Testis (tissue), 2 donors: ENCODE measurements at regions not wholly inside any gene's neighbourhood (a gene's known extent, or its start where the extent isn't known, plus 50 kb on each side); places are given as distances from the start of the nearest gene placed in this dataset.

ENCODE experiments used
- POLR2A ChIP-seq: fragments of 450-650 bp; IDR thresholded peaks from one replicate; pipeline ENCODE4 v1.6.1; 2017; ENCODE audit warnings: antibody characterized with exemption, mild to moderate bottlenecking, moderate library complexity
- TF ChIP-seq, protein P1 (sequence below), 3 experiments: fragments of 450-650 bp in 2 of 3; fragments of 200-600 bp in 1 of 3; sonication (generic) in 1 of 3; IDR thresholded peaks; one replicate each; pipeline ENCODE4 v1.5.1; 2016 to 2019; ENCODE audit warnings: antibody characterized with exemption in 3 of 3, mild to moderate bottlenecking in 2 of 3, moderate library complexity in 1 of 3

DNA sequence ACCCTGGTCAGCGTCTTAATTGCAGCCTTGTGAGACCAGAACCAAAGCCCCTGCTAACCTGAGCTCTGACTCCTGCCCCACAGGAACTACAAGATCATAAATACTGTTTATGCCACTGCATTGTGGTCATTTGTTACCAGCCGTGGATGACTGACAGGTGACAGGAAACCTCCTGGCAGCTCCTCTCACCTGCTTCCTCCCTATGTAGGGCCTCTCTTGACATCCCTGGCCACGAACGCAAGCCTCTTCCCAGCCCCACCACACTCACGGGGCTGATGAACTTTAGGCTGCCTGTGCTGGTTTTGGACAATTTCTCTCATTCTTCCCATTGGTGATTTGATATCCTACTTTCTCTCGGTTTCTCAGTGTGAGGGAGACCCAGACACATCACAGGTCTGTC is 357.2 kb upstream of the MYT1L start:
- TF ChIP-seq, protein P1, sequence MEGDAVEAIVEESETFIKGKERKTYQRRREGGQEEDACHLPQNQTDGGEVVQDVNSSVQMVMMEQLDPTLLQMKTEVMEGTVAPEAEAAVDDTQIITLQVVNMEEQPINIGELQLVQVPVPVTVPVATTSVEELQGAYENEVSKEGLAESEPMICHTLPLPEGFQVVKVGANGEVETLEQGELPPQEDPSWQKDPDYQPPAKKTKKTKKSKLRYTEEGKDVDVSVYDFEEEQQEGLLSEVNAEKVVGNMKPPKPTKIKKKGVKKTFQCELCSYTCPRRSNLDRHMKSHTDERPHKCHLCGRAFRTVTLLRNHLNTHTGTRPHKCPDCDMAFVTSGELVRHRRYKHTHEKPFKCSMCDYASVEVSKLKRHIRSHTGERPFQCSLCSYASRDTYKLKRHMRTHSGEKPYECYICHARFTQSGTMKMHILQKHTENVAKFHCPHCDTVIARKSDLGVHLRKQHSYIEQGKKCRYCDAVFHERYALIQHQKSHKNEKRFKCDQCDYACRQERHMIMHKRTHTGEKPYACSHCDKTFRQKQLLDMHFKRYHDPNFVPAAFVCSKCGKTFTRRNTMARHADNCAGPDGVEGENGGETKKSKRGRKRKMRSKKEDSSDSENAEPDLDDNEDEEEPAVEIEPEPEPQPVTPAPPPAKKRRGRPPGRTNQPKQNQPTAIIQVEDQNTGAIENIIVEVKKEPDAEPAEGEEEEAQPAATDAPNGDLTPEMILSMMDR (IDR thresholded peaks at IDR 0.05): no peak
- TF ChIP-seq POLR2A: no peak
